AG04449 (cell line): ENCODE measurements at regions not wholly inside any gene's neighbourhood (a gene's known extent, or its start where the extent isn't known, plus 50 kb on each side); places are given as distances from the start of the nearest gene placed in this dataset.
"Not testable (repeated sequence)": the region's sequence is repeated elsewhere in the genome, so short reads cannot be mapped to it uniquely, and the experiment has no call there.

Experiments used
- CTCF ChIA-PET: fragments of 350-600 bp; formaldehyde crosslinking; extraction: SDS; loops from one replicate; lab custom pipeline; 2021; ENCODE audit warnings: antibody characterized with exemption; lab: Yijun Ruan, JAX
- POLR2A ChIA-PET: fragments of 400-600, 350-600 bp; formaldehyde crosslinking; extraction: SDS; loops from one replicate; lab custom pipeline; 2020; ENCODE audit warnings: antibody characterized with exemption, inconsistent platforms; lab: Yijun Ruan, JAX
- DNase-seq: peaks from one replicate; pipeline ENCODE4 v3.0.0-alpha.2; 2010; ENCODE audit warnings: low read depth, low spot score
- H3K4me3 ChIP-seq: 2 replicates; pipeline ENCODE4 v1.5.1; 2011; ENCODE audit warnings: low read depth, mild to moderate bottlenecking, control low read depth, low read length

DNA sequence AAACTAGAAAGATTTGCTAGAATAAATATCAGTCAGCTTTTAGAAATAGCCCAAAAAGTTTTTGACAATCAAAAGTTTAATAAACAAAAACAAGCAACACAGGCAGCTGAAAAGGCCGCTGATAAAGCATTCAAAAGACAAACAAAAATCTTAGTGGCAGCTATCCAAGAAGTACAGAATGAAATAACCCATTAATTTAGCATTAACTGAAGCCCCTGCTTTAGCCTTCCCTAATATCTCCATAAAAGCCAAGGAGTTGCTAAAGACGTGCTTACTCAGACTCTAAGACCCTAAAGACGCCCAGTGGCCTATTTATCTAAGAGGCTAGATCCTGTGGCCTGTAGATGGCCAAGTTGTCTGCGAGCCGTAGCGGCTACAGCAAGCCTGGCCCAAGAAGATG, 123.5 kb upstream of the DEFB108B start:
- POLR2A ChIA-PET, DNase-seq, H3K4me3 ChIP-seq, CTCF ChIA-PET: not testable (repeated sequence)

DNA sequence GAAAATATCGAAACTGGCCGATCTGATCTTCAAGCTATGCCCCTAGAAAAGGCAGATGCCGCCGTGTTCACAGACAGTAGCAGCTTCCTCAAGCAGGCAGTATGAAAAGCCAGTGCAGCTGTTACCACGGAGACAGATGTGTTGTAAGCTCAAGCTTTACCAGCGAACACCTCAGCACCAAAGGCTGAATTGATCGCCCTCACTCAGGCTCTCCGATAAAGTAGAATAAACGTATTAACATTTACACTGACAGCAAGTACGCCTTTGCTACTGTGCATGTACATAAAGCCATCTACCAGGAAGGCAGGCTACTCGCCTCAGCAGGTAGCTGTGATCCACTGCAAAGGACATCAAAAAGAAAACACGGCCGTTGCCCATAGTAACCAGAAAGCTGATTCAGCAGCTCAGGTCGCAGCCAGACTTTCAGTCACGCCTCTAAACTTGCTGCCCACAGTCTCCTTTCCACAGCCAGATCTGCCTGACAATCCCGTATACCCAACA, 122.8 kb upstream of the DEFB108B start:
- DNase-seq, result not testable (repeated sequence)

DNA sequence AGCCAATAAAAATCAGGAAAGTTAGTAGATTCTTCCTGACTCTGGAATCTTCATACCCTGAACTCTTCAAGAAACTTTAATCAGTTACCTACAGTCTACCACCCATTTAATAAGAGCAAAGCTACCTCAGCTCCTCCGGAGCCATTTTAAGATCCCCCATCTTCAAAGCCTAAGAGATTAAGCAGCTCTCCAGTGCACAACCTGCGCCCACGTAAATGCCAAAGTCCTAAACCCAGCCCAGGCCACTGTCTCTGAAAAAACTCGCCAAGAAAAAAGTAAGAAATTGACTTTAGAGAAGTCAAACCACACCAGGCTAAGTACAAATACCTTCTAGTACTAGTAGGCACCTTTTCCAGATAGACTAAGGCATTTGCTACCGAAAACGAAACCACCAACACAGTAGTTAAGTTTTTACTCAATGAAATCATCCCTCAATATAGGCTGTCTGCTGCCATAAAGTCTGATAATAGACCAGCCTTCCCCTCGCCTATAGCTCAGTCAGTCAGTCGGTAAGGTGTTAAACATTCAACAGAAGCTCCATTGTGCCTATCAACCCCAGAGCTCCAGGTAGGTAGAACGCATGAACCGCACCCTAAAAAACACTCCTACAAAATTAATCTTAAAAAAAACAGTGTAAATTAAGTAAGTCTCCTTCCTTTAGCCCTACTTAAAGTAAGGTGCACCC, 122.2 kb upstream of the DEFB108B start:
- H3K4me3 ChIP-seq, CTCF ChIA-PET, DNase-seq, POLR2A ChIA-PET: not testable (repeated sequence)

More for the DNA sequence above, 122.8 kb upstream of the DEFB108B start:
- H3K4me3 ChIP-seq, POLR2A ChIA-PET, CTCF ChIA-PET: not testable (repeated sequence)

DNA sequence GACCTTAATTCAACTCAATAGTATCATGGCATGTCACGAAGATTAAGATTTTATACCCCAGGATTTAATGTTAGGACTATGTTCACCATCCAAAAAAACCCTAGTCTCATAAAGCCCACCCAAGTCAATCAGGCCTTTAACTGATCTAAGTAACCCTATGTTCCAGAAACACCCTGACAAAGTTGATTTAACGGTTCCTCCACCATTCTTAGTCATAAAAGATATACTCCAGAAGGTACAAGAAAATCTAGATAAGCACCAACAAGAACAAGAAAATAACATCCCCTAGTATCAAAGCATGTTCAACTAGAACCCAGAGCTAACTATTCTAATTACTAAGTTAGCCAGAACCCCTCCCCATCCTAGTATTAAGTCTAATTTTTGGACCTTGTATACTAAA, 120.7 kb upstream of the DEFB108B start:
- H3K4me3 ChIP-seq, DNase-seq, CTCF ChIA-PET, POLR2A ChIA-PET: not testable (repeated sequence)

DNA sequence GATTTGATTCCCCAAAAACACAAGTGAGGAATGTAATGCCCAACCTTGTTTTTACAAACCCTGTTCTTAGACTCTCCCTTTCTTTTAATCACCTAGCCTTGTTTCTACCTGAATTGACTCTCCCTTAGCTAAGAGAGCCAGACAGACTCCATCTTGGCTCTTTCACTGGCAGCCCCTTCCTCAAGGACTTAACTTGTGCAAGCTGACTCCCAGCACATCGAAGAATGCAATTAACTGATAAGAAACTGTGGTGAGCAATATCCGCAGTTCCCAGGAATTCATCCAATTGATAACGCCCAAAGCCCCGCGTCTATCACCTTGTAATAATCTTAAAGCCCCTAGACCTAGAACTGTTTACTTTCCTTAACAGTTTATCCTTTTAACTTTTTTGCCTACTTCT, 120.2 kb upstream of the DEFB108B start:
- CTCF ChIA-PET, POLR2A ChIA-PET, H3K4me3 ChIP-seq, DNase-seq: not testable (repeated sequence)

DNA sequence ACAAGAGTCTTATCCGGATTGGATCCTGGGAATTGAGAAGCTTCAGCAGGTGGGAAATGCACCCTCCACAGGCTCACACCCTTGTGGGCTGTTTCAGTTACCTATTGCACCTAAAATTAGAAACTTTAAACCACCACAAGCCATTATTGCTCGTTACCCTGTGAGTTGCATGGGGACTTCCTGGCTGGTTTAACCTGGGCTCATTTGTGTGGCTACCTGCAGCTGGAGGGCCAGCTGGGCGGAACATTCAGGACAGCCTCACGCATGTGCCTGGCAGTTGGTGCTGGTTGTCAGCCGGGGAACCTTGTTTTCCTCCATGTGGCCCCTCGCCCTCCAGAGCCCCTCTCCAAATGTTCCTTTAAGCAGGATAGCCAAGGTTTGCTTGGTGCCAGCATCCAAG, 118.5 kb upstream of the DEFB108B start:
- CTCF ChIA-PET, H3K4me3 ChIP-seq, POLR2A ChIA-PET, DNase-seq: not testable (repeated sequence)

DNA sequence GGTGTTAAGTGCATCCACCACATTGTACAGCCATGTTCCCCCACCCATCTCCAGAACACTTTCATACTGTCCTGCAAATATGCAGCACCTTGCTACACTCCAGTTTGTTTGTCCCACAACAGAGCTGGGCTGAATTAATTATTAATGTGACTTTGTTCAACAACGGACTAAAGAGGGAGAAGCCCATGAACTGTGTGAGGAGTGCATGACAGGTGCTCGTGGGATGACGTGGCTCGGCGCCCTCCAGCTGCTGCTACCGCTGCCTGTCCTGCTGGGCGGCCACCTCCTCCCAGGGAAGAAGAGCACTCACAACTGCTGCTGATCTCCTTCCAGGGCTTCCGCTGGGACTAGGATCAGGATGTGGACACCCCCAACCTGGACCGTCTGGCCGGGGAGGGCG, 111.2 kb upstream of the DEFB108B start:
- H3K4me3 ChIP-seq, DNase-seq, CTCF ChIA-PET, POLR2A ChIA-PET: not testable (repeated sequence)

DNA sequence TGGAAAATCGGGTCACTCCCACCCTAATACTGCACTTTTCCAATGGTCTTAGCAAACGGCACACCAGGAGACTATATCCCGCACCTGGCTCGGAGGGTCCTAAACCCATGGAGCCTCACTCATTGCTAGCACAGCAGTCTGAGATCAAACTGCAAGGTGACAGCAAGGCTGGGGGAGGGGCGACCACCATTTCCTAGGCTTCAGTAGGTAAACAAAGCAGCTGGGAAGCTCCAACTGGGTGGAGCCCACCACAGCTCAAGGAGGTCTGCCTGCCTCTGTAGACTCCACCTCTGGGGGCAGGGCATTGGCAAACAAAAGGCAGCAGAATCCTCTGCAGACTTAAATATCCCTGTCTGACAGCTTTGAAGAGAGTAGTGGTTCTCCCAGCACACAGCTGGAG, 109.0 kb upstream of the DEFB108B start:
- H3K4me3 ChIP-seq, CTCF ChIA-PET, DNase-seq, POLR2A ChIA-PET: not testable (repeated sequence)

DNA sequence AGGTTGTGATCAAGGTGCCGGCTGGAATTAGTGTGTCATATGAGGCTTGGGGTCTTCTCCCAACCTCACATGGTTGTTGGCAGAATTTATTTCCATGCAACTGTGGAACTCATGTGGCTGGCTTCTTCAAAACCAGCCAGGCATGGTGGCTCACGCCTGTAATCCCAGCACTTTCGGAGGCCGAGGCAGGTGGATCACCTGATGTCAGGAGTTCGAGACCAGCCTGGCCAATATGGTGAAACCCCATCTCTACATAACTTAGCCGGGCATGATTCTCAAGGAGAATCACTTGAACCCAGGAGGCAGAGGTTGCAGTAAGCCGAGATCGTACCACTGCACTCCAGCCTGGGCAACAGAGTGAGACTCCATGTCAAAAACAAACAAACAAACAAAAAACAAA, 102.3 kb upstream of the DEFB108B start:
- POLR2A ChIA-PET, DNase-seq, CTCF ChIA-PET, H3K4me3 ChIP-seq: not testable (repeated sequence)

DNA sequence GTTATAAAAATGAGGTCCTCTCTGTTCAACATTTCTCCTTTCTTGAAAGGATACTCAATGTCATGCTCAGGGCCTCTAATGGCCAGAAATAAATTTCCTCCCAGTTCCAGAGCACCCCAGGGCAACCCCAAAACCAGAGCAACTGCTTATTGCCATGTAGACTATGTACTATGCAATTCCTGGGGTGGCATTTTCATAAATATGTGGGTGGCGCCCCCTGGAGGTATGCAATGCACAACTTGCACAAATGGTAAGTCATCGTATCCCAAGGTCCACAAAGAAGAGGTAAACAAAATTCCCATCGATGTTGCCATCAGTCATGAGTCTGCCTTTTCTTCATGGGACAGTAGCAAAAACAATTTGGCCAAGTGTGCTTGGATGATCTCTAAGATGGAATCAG, 98.6 kb upstream of the DEFB108B start:
- POLR2A ChIA-PET, CTCF ChIA-PET, DNase-seq, H3K4me3 ChIP-seq: not testable (repeated sequence)

DNA sequence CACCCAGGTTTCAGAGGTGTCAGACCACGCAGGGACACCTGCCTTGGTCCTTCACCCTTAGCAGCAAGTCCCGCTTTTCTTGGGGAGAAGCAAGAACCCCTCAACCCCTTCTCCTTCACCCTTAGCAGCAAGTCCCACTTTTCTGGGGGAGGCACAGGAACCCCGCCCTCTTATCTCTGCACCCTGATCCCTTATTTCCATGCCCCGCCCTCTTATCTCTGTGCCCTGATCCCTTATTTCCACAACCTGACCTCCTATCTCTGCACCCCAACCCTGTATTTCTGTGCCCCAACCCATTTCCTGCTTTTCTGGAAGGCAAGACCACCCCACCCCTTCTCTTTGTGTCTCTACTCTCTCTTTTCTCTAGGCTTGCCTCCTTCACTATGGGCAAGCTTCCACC, 94.7 kb upstream of the DEFB108B start:
- POLR2A ChIA-PET, H3K4me3 ChIP-seq, DNase-seq, CTCF ChIA-PET: not testable (repeated sequence)

DNA sequence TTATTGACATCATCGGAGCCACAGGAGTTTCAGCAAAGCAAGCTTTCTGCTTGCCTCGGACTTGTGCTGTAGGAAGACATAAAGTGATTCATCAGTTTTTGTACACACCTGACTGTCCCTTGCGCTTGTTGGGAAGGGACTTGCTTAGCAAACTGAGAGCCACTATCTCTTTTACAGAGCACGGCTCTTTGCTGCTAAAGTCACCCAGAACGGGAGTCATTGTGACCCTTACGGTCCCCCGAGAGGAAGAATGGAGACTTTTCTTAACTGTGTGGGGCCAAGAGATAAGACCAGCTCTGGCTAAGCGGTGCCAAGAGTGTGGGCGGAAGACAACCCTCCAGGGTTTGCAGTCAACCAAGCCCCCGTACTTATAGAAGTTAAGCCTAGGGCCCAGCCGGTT, 89.6 kb upstream of the DEFB108B start:
- H3K4me3 ChIP-seq, POLR2A ChIA-PET, CTCF ChIA-PET, DNase-seq: not testable (repeated sequence)

DNA sequence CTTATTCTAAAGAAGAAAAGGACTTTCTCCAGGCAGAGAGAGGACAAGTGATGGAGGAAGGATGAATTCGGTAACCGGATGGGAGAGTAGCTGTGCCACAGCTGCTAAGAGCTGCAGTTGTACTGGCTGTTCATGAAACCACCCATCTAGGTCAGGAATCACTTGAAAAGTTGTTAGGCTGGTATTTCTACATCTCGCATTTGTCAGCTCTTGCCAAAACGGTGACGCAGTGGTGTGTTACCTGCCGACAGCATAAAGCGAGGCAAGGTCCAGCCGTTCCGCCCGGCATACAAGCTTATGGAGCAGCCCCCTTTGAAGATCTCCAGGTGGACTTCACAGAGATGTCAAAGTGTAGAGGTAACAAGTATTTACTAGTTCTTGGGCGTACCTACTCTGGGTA, 87.3 kb upstream of the DEFB108B start:
- POLR2A ChIA-PET, DNase-seq, H3K4me3 ChIP-seq, CTCF ChIA-PET: not testable (repeated sequence)

DNA sequence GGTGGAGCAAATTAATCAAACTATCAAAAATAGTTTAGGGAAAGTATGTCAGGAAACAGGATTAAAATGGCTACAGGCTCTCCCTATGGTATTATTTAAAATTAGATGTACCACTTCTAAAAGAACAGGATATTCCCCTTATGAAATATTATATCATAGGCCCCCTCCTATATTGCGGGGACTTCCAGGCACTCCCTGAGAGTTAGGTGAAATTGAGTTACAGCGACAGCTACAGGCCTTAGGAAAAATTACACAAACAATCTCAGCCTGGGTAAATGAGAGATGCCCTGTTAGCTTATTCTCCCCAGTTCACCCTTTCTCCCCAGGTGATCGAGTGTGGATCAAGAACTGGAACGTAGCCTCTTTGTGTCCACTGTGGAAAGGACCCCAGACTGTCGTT, 86.7 kb upstream of the DEFB108B start:
- DNase-seq, H3K4me3 ChIP-seq, POLR2A ChIA-PET, CTCF ChIA-PET: not testable (repeated sequence)

DNA sequence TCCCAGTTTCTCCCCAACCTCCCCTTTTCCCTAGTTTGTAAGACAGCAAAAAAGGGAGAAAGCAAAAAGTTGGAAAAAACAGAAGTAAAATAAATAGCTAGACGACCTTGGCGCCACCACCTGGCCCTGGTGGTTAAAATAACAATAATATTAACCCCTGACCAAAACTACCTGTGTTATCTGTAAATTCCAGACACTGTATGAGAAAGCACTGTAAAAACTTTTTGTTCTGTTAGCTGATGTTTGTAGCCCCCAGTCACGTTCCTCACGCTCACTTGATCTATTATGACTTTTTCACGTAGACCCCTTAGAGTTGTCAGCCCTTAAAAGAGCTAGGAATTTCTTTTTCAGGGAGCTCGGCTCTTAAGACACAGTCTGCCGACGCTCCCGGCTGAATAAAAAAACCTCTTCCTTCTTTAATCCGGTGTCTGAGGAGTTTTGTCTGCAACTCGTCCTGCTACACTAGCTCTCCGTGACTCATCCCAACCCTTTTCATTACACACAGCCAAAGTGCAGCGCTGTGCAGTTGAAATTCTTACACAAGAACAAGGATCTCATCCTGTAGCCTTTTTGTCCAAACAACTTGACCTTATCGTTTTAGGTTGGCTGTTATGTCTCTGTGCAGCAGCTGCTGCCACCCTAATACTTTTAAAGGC, 83.9 kb upstream of the DEFB108B start:
- CTCF ChIA-PET, H3K4me3 ChIP-seq, DNase-seq, POLR2A ChIA-PET: not testable (repeated sequence)

DNA sequence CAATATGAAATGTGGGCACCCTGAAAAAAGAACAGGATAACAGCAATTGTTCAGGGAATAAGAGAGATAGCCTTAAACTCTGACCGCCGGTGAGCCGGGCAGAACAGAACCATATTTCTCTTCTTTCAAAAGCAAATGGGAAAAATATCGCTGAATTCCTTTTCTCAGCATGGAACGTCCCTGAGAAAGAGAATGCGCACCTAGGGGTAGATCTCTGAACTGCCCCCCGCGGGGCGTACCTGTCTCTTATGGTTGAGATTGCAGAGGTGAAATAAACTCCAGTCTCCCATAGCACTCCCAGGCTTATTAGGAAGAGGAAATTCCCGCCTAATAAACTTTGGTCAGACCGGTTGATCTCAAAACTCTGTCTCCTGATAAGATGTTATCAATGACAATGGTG, 82.1 kb upstream of the DEFB108B start:
- H3K4me3 ChIP-seq, POLR2A ChIA-PET, DNase-seq, CTCF ChIA-PET: not testable (repeated sequence)
